Endothelial cell of umbilical vein (primary cell): ENCODE measurements at regions not wholly inside any gene's neighbourhood (a gene's known extent, or its start where the extent isn't known, plus 50 kb on each side); places are given as distances from the start of the nearest gene placed in this dataset.

Experiments used
- BruUV-seq: library from RNA; stranded (reverse); fragments of 400-500 nt; replicated peaks from 2 replicates; lab custom pipeline; 2021; lab: Mats Ljungman, UMichigan
- CTCF ChIA-PET: fragments of 300-600, 350-600 bp; sonication (Branson Sonifier 250); formaldehyde crosslinking; loops from one replicate; lab custom pipeline; 2021; ENCODE audit warnings: antibody characterized with exemption, inconsistent platforms; lab: Charles Lee
- POLR2A ChIA-PET: fragments of 300-600, 350-600 bp; sonication (Branson Sonifier 250); formaldehyde crosslinking; loops from one replicate; lab custom pipeline; 2021; ENCODE audit warnings: antibody characterized with exemption, inconsistent platforms; lab: Charles Lee
- DNase-seq: peaks from one replicate; pipeline ENCODE4 v3.0.0-alpha.2; 2011; ENCODE audit warnings: low read depth, low spot score
- FAIRE-seq: peaks from 2 replicates; lab custom pipeline; 2011; peaks lifted over from hg19 to GRCh38; lab: Jason Lieb, UNC
- H2AFZ ChIP-seq: 2 replicates; pipeline ENCODE4 v1.6.0; 2012; ENCODE audit warnings: low read depth, low read length, control low read depth, inconsistent platforms
- H3K27ac ChIP-seq: 2 replicates; pipeline ENCODE4 v1.5.1; 2011; ENCODE audit warnings: low read depth, mild to moderate bottlenecking, control low read depth, low read length, moderate library complexity; ENCODE audit not compliant: insufficient read depth
- H3K27me3 ChIP-seq, 2 experiments: 2 replicates each; pipeline versions ENCODE4 v1.6.0 to v1.6.1; 2011; ENCODE audit warnings: low read length in 2 of 2, mixed read lengths in 1 of 2; ENCODE audit not compliant: control insufficient read depth in 2 of 2, insufficient read depth in 2 of 2
- H3K36me3 ChIP-seq, 2 experiments: 2 replicates in 1 of 2; 3 replicates in 1 of 2; pipeline ENCODE4 v1.5.1; 2011; ENCODE audit warnings: low read length in 2 of 2, mild to moderate bottlenecking in 1 of 2, moderate library complexity in 1 of 2; ENCODE audit not compliant: control insufficient read depth in 2 of 2, insufficient read depth in 2 of 2; ENCODE audit errors: extremely low read depth in 1 of 2
- H3K4me1 ChIP-seq: 3 replicates; pipeline ENCODE4 v1.5.1; 2011; ENCODE audit warnings: mild to moderate bottlenecking, low read length; ENCODE audit not compliant: control insufficient read depth, insufficient read depth; ENCODE audit errors: extremely low read depth
- H3K4me2 ChIP-seq: 2 replicates; pipeline ENCODE4 v1.6.1; 2011; ENCODE audit warnings: low read length, control low read depth, mixed read lengths; ENCODE audit not compliant: insufficient read depth
- H3K4me3 ChIP-seq, 3 experiments: fragments of 200-600 bp in 1 of 3; sonication (generic), shearing (Covaris generic) in 1 of 3; replicated peaks in 1 of 3; 2 replicates each; pipeline ENCODE4 v1.5.1; 2011 to 2016; ENCODE audit warnings: control low read depth in 3 of 3, low read length in 3 of 3, mild to moderate bottlenecking in 2 of 3, inconsistent platforms in 1 of 3, low read depth in 1 of 3, moderate library complexity in 1 of 3; ENCODE audit not compliant: insufficient read depth in 1 of 3
- H3K79me2 ChIP-seq: 2 replicates; pipeline ENCODE4 v1.6.0; 2012; ENCODE audit warnings: low read length, inconsistent platforms; ENCODE audit not compliant: control insufficient read depth, insufficient read depth
- H3K9ac ChIP-seq: replicated peaks from 2 replicates; pipeline ENCODE3; 2011; ENCODE audit warnings: low read length, control low read depth; ENCODE audit not compliant: insufficient read depth; ENCODE audit errors: extremely low read depth
- H3K9me1 ChIP-seq: replicated peaks from 3 replicates; pipeline ENCODE4 v1.6.0; 2011; ENCODE audit warnings: mild to moderate bottlenecking, low read length; ENCODE audit not compliant: control insufficient read depth, insufficient read depth; ENCODE audit errors: extremely low read depth
- H3K9me3 ChIP-seq: replicated peaks from 2 replicates; pipeline ENCODE4 v1.5.1; 2012; ENCODE audit warnings: low read length, inconsistent platforms; ENCODE audit not compliant: control insufficient read depth, insufficient read depth
- H4K20me1 ChIP-seq: replicated peaks from 2 replicates; pipeline ENCODE3; 2011; ENCODE audit warnings: mild to moderate bottlenecking, low read length; ENCODE audit not compliant: control insufficient read depth, insufficient read depth; ENCODE audit errors: extremely low read depth
- EZH2 ChIP-seq: IDR thresholded peaks from 2 replicates; pipeline ENCODE4 v1.6.1; 2012; ENCODE audit warnings: borderline replicate concordance, low read depth, mild to moderate bottlenecking, moderate library complexity, low read length, inconsistent platforms; ENCODE audit not compliant: severe bottlenecking
- FOS ChIP-seq: IDR thresholded peaks from 2 replicates; pipeline ENCODE4 v1.6.1; 2011; ENCODE audit warnings: mild to moderate bottlenecking, low read length, moderate library complexity, borderline replicate concordance; ENCODE audit not compliant: insufficient read depth
- GATA2 ChIP-seq: IDR thresholded peaks from 2 replicates; pipeline ENCODE4 v1.7.0; 2011; ENCODE audit warnings: low read depth, mild to moderate bottlenecking, moderate library complexity, mixed read lengths, low read length; ENCODE audit not compliant: insufficient read length, insufficient read depth
- JUN ChIP-seq: IDR thresholded peaks from 2 replicates; pipeline ENCODE4 v1.6.1; 2011; ENCODE audit warnings: borderline replicate concordance, low read depth; ENCODE audit not compliant: insufficient read length, insufficient read depth
- MYC ChIP-seq: IDR thresholded peaks from one replicate; pipeline ENCODE4 v1.6.1; 2011; ENCODE audit warnings: mild to moderate bottlenecking, low read depth, low read length
- POLR2AphosphoS5 ChIP-seq: IDR thresholded peaks from 2 replicates; pipeline ENCODE4 v1.6.1; 2012; ENCODE audit warnings: low read depth, mild to moderate bottlenecking, control low read depth, low read length, moderate library complexity; ENCODE audit not compliant: insufficient read depth
- dilution Hi-C: fragments of 300-500 bp; cut with MboI; formaldehyde crosslinking; loops from one replicate; pipeline ENCODE4 v1.15.0; 2019; ENCODE audit warnings: low sequenced_read_pairs; ENCODE audit not compliant: extremely low pct_ligation_motif_present
- intact Hi-C: fragments of 100-400 bp; cut with micrococcal nuclease; formaldehyde crosslinking; loops from one replicate; pipeline ENCODE4 v1.10.0; 2022
- TF ChIP-seq, protein P1 (sequence below): IDR thresholded peaks from 2 replicates; pipeline ENCODE4 v1.6.1; 2011; ENCODE audit not compliant: insufficient read depth, insufficient read length
- TF ChIP-seq, protein P2 (sequence below), 2 donors: IDR thresholded peaks; 1 replicate in 1 of 2; 2 replicates in 1 of 2; pipeline ENCODE4 v1.5.1; 2011; ENCODE audit warnings: low read length in 2 of 2, mild to moderate bottlenecking in 2 of 2, moderate library complexity in 2 of 2, control low read depth in 1 of 2, inconsistent platforms in 1 of 2, low read depth in 1 of 2; ENCODE audit not compliant: insufficient read depth in 1 of 2; ENCODE audit errors: extremely low read depth in 1 of 2

DNA sequence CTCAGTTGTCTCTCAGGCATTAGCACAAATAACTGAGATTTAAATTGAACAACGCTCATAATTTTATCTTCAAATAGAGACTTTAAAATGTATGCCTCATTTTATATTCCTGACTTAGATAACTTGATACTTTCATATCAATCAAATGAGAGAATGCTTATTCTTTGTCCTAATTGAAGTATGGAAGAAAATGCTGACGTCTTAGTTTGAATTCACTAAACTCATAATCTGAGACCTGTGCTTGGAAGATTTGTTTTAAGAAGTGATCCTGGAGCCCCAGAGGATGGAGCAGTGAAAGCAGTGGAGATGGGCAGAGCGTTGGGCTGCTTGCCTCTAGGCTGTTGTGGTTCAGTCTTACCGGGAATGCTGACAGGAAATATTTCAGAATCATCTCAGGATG lies 76.1 kb downstream of the ZNF518B start:
- TF ChIP-seq EZH2, result no peak
- TF ChIP-seq POLR2AphosphoS5, result no peak
- TF ChIP-seq FOS, result no peak
- no peak for TF ChIP-seq JUN
- TF ChIP-seq, protein P1, sequence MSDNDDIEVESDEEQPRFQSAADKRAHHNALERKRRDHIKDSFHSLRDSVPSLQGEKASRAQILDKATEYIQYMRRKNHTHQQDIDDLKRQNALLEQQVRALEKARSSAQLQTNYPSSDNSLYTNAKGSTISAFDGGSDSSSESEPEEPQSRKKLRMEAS, result no peak
- TF ChIP-seq, protein P2, sequence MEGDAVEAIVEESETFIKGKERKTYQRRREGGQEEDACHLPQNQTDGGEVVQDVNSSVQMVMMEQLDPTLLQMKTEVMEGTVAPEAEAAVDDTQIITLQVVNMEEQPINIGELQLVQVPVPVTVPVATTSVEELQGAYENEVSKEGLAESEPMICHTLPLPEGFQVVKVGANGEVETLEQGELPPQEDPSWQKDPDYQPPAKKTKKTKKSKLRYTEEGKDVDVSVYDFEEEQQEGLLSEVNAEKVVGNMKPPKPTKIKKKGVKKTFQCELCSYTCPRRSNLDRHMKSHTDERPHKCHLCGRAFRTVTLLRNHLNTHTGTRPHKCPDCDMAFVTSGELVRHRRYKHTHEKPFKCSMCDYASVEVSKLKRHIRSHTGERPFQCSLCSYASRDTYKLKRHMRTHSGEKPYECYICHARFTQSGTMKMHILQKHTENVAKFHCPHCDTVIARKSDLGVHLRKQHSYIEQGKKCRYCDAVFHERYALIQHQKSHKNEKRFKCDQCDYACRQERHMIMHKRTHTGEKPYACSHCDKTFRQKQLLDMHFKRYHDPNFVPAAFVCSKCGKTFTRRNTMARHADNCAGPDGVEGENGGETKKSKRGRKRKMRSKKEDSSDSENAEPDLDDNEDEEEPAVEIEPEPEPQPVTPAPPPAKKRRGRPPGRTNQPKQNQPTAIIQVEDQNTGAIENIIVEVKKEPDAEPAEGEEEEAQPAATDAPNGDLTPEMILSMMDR (IDR thresholded peaks at IDR 0.05; ENCODE audit: extremely low read depth in 1 of 2, insufficient read depth in 1 of 2, low read depth in 1 of 2, low read length in 2 of 2), result no peak
- TF ChIP-seq MYC, result no peak
- TF ChIP-seq GATA2, result no peak
- DNase-seq (no peak), FAIRE-seq (no peak)
- Histone ChIP-seq H3K9me1 (no peaks in the 10 kb centered on the region), H3K9me3 (no peaks in the 10 kb centered on the region), H4K20me1 (no peaks in the 10 kb centered on the region), H2AFZ (no peak overlapping the region), H3K27me3 (no peaks in the 10 kb centered on the region), H3K27ac (no peak overlapping the region), H3K9ac (no peak overlapping the region), H3K79me2 (no peaks in the 10 kb centered on the region), H3K4me1 (no peaks in the 10 kb centered on the region), H3K36me3 (no peaks in the 10 kb centered on the region), H3K4me3 (no peak overlapping the region), H3K4me2 (no peak overlapping the region)
- intact Hi-C loops (no loop called here), dilution Hi-C loops (no loop called here)
- ChIA-PET CTCF (no interaction called here), POLR2A (no interaction called here)
- BruUV-seq, result no TSS peak
